CD4-positive, alpha-beta T cell treated with Interleukin-4 for 1 hour (primary cell): ENCODE measurements at regions not wholly inside any gene's neighbourhood (a gene's known extent, or its start where the extent isn't known, plus 50 kb on each side); places are given as distances from the start of the nearest gene placed in this dataset.
"Not testable (repeated sequence)": the region's sequence is repeated elsewhere in the genome, so short reads cannot be mapped to it uniquely, and the experiment has no call there.

ENCODE experiments used
- DNase-seq, 2 donors: peaks; one replicate each; pipeline ENCODE4 v3.0.0-alpha.2; 2020 to 2022

DNA sequence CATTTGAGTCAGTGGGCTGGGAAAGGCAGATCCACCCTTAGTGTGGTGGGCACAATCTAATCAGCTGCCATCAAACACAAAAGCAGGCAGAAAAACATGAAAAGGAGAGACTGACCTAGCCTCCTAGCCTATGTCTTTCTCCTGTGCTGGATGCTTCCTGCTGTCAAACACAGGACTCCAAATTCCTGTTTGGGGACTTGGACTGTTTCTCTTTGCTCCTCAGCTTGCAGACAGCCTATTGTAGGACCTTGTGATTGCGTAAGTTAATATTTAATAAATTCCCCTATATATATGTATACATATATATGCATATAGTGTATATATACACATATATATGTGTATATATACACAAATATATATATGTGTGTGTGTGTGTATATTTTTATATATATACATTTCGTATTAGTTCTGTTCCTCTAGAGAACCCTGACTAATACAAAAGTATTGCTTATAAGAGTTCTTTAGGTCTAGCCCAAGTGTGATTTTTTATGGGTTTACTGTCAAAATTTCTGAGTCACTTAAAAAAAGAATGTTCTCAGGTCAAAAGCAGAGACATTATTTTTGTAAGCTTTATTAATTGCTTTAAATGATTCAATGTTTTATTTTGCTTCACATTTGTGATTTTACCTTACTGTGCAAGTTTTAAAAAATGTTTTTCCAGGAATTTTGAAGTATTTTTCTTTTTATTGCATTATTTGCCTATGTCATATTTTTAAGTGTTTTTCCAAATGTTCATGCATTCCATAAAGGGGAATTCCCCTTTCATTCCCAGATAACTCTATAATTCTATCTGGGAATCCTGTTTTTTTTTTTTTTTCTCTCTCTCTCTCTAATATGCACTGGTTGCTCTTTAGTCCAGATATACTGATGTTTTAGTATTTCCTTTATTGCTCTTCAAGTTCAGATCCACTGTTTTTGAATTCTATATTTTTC is 92.1 kb upstream of the ADAMTS5 start:
- no peak for DNase-seq

DNA sequence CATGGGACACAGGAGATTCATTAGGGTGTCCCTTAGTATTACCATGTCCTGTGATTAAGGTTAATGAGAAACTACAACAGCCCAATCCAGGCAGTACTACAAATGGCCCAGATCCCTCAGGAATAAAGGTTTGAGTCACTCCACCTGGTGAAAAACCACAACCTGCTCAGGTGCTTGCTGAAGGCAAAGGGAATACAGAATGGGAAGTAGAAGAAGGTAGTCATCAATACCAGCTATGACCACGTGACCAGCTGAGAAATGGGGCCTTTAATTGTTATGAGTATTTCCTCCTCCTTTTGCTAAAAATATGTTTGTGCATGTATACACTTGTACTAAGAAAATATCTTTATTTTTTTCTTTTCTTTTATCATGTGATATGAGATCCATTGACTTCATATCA is 91.1 kb upstream of the ADAMTS5 start:
- DNase-seq, result no peak

DNA sequence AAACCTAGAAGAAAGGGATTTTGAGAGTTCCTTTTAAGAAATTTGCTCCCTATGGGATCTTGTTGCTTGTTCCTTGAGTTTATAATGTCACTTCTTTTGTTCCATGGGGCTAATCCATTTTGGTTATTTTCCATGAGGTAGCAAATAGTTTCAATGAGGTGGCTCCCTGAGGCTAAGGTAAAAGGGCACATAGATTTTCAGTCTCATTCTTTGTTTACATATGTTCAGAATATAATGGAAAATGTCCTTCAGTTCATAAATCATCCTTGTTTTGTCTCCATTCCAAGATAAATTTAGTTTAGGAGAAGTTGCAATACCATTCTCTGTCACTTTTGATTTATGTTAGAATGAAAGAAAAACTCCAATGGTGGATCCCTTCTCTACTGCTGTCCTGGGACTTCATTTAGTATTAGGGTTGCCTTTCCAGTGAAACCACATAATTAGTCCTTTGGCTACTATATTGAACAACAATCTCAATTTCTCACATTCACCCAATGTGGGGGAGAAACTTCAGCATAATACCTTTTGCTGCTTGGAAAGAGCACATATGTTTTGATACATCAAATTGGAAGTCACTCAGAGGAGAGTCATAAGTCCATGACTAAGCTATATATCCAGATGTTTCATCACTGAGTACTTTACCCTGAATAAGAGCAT is 80.9 kb upstream of the ADAMTS5 start:
- DNase-seq, result no peak

DNA sequence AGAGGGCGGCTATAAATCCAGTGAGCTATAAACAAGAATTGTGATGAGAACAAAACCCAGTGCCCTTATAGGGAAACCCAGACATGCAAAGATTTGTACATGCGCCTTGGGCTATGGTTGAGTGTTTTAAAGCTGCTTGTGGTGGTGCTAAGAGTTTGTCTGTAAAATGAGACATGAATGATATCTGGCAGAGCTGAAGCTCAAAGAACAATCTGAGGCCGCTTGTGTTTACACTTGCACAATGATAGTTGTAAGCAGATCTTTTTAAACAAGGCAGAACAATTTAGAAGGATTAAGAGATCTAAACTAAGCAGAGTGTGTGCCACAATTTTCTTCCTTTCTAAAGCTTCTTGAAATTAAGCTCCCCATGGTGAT is 80.4 kb upstream of the ADAMTS5 start:
- no peak for DNase-seq

DNA sequence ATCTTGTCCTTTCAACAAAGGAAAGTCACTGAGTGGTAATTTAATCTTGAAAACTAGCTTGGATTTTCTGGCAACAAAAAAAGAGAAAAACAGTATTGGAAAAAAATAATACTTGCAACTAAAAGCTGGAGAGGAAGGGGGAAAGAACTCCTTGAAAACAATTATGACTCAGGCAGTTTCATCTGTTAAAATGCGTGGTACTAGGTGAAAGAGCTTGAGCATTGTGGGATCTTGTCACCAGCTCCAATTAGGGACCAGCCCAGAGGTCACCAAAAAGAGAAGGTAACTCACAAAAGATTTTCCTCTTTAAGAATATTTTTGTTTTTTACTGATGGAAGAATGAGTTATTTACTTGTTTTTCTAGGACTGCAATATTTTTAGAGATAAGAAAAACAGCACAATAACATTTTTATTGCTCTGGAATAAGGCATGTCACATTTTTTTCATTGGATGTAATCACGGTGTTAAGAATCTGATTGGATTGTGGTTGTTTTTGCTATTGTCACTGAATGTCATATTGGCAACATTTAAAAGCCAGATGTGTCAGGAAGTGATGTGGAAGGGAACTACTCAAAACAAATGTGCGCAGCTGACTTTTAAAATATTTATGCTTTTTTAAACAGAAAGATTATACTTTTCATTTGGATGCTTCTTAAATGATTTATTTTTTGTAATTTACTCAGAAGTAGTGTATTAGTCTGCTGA is 78.5 kb upstream of the ADAMTS5 start:
- no peak for DNase-seq

DNA sequence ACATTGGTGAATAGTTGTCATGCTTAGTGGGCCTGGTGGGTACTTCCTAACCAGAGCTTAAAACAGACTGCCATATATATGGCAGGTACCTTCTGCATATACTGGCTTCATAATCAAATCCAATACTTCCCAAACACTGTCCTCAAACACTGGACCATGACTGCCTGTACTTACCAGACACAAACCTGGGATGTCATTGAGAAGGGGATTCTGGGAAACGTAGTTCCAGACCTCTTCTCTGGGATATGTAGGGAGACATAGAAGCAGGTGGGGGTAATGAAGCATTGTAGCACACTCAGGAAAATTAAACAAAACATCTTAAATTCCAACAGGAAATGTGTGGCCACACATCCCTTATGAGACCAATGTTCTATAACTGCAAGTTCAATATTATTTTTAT is 76.5 kb upstream of the ADAMTS5 start:
- no peak for DNase-seq

DNA sequence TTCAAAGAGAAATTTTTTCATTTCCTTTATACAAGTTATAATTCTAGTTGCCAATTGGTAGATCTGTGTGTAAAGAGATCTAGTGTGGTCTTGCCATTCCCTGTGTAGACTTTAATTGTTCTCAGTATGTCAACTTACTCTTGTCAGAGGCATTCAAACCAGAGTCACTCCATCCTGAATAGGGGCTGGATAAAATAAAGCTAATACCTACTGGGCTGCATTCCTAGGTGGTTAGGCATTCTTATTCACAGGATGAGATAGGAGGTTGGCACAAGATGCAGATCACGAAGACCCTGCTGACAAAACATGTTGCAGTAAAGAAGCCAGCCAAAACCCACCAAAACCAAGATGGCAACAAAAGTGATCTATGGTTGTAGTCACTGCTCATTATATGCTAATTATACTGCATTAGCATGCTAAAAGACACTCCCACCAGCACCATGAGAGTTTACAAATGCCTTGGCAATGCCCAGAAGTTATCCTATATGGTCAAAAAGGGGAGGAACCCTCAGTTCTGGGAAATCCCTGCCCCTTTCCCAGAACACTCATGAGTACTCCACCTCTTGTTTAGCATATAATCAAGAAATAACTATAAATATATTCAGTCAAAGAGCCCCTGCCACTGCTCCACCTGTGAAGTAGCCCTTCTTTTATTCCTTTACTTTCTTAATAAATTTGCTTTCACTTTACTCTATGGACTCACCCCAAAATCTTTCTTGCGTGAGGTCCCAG is 74.0 kb upstream of the ADAMTS5 start:
- DNase-seq, result no peak

DNA sequence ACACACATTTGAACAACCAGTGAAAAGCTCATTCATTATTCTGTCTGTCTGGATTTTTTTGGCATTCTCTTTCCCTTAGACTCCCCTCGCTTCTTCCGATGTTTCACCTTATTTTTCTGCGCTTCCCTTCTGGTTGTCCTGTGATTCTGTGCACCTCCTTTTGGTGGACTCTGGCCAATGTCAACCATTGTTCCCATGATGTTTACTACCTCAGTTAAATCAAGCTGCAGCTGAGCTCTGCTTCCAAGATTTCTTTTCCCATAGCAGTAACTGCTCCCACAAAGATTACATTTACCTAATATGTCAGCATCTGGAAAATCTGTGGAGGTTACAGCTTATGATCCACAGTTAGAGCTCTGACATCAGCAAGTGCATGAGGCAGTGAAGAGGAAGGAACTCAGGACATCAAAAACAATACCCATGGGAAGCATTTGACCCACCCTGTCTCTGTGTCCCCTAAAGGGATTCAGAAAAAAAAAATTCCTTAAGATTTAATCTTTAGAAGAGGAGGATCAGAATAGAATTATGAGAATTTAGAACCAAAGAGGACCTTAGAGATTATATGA is 69.9 kb upstream of the ADAMTS5 start:
- no peak for DNase-seq

DNA sequence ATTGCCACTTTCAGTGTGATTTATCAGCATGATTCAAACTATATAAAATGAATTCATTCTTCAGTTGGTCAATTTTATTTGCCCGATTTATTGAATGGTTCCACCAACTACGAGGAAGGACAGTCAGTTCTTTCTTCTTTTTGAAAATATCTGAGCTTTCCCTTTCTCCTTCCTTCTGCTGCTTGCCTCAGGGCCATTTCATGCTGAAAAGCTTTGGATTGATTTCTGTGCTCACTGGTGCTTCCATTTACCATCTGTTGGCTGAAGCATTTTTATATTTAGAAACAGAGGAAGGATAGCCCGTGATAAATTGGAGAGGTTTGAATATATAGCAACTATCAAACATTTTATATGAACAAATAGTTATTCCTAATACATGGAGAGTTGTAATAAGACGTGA is 68.9 kb upstream of the ADAMTS5 start:
- DNase-seq, result no peak

DNA sequence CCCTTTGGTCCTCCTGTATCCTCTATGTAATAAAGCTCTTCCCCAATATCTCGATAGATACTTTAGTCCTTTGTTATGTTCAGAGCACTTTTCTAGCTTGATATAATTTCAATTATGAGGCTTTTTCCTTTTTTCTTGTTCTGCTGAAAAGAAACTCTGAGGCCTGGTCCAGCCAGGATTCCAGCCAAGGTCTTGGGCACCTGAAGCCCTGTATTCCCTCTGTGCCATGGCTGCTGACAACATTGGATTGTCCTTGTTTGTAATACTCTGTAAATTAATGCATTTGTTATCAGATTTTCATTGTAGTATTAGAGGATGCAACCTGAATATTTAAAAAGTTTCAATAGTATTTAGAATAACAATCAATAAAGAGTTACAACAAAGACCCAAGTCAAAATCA is 67.9 kb upstream of the ADAMTS5 start:
- no peak for DNase-seq

DNA sequence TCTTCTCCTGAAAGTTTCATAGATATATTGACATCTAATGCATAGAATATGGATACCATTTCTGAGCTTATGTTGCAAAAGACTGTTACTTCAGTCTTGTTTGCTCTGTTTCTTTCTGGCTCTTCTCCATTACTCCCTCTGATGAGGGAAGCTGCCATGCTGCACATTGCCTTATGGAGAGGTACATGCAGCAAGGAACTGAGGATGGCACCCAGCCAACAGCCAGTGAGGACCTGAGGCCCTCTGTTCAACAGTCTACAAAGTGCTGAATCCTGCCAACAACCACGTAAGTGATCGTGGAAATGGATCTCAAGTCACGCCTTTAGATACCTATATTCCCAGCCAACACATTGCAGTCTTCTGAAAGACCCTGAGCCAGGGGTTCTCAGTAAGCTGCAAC is 66.6 kb upstream of the ADAMTS5 start:
- DNase-seq, result no peak

DNA sequence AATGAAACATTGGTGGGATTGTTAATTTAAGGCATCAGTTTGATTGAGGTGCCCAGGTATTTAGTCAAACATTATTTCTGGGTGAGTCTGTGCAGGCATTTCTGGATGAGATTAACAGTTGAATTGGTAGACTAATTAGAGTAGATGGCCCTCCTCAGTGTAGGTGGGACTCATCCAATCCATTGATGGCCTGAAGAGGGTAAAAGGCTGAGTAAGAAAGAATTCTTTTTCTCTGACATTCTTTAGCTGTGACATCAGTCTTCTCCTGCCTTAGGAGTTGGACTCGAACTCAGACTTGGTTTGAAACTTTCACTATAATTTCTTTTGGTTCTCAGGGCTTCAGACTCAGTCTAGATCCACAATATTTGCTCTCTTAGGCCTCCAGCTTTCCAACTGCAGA is 59.6 kb upstream of the ADAMTS5 start:
- no peak for DNase-seq

DNA sequence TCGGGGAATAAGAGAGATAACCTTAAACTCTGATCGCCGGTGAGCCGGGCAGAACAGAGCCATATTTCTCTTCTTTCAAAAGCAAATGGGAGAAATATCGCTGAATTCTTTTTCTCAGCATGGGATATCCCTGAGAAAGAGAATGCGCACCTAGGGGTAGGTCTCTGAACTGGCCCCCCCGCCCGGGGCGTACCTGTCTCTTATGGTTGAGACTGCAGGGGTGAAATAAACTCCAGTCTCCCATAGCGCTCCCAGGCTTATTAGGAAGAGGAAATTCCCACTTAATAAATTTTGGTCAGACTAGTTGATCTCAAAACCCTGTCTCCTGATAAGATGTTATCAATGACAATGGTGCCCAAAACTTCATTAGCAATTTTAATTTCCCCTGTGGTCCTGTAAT is 58.8 kb upstream of the ADAMTS5 start:
- DNase-seq, result not testable (repeated sequence)

DNA sequence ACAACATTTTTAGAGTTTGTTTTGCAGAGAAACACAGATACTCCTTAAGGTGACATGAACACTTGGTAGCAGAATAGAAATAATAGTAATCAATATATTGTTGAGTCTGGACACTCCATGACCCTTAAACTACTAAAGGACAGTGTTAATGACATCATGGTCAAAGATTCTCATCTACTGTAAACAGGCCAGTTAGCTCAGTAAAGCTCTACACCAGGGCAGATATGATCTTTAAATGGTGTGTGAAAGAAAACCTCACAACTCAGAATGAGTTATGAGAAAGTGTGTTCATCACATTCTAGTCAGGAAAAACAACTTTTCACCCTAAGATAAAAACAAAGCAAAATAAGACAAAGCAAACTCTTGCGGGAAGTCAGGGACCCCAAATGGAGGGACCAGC is 58.1 kb upstream of the ADAMTS5 start:
- DNase-seq, result no peak

DNA sequence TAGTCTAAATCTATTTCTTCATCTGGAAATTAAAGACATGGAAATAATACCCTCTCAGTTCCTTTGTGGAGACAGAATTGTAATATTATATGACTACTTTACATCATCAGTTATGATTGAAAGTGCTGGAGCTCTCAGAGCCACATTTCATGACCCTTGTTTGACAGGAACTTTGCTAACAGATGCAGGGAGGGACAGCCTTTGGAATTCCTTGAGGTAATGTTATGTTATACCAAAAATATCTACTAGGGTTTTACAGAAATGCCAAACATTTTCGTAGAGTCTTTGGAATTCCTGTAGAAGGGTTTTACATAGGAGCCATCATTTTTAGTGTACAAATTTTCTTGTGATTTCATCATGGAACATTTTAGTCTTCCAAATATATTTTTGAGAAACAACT is 57.4 kb upstream of the ADAMTS5 start:
- no peak for DNase-seq

DNA sequence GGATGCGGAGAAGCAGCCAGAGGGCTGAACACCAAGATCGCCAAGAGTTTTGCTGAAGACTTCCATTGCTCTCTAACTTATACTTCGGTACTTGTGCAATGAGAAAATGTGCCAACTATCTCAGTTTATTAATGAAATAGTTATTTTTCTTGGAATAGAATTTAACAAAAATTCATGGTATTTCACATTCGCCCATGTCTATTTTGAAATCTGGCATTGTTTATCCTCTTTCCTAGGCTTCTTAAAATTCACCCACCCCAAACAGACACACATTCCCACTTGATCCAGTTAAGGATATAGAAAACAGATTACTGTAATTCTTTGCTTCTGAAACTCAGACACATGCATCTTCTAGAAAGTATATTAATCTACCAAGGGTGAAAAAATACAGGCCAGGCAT is 56.3 kb upstream of the ADAMTS5 start:
- DNase-seq, result no peak

DNA sequence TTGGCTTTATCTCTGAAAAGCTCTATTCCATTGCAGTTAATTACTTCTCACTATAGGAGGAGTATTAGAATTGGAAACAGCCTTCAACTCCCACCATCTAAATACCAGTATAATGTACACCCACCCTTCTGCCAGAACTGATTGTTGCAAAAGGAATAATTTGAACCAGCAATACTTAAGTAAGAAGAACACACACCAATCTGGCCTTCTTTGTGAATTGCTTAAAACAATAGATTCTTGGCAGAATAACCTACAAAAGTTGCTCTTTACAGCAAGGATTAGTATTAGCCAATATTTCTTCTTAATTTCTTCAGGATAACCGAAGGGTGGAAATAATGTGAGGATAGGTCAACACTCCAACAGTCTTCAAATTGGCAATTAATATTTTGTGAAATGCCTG is 54.9 kb upstream of the ADAMTS5 start:
- DNase-seq, result no peak

DNA sequence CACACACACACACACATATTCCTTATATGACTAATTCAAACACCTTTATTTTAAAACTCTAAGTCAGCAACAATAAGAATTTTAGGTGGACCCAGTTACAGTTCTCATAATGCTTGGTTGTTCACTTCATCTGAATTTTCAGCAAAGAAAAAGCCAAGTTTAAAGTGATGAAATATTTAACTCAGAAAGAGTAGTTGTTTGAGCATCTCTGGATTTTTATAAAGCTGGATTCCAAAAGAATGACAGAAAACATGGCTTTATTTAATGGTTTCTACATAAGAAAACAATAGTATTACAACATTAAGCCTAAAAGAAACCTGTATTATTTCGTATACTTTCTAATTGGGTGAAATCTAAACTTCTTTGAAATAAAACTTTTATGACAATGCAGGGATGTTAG is 54.2 kb upstream of the ADAMTS5 start:
- DNase-seq, result no peak

DNA sequence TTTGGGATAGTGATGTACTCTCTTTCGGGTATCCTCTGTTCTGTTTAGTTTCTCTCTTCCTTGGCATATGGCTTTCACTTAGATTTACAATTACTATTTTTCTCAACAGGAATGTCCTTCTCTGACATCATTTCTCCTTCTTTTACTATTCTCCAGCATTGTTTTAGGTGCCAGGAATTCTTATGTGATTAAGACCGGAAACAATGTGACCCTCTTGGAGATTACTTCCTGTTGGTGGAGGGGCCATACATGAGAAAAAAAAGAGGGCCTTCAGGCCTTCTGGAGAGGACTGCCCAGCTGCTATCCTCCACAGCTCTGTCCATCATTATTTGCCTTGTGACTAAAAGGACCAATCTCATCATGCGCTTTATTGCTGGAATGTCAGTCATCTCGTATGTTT is 50.4 kb upstream of the ADAMTS5 start:
- DNase-seq, result no peak
